HG02571 (cell line): ENCODE measurements at regions not wholly inside any gene's neighbourhood (a gene's known extent, or its start where the extent isn't known, plus 50 kb on each side); places are given as distances from the start of the nearest gene placed in this dataset.
"Not testable (repeated sequence)": the region's sequence is repeated elsewhere in the genome, so short reads cannot be mapped to it uniquely, and the experiment has no call there.

Source experiments
- ATAC-seq: cut with Tn5 transposase; IDR thresholded peaks from one replicate; pipeline ENCODE4 v1.9.1; 2021; ENCODE audit warnings: mild to moderate bottlenecking, moderate library complexity; ENCODE audit not compliant: unreplicated experiment

- no peak for ATAC-seq
These were observed 221.0 kb downstream of the NAF1 start for GRCh38 chr4:162945713-162946112.

DNA sequence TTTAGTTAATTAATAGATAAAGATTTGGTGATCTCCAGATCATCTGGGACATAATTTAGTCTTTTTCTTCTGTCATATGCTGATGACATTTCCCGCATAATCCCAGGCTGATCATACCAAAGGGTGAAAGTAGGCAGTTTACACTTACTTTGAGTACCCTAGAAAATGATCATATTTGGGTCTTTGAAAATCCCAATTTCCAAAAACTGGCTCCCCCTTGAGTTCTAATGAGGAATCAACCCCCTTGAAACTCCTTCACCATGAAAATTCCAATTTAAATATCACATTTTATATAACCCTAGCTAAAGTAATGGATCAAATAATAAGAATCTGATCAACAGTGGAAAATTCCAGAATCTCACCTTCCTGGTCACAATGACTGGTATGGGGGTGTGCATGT, 223.4 kb downstream of the NAF1 start:
- no peak for ATAC-seq

GRCh38 chr4:162938738-162939485, 227.8 kb downstream of the NAF1 start:
- no peak for ATAC-seq

DNA sequence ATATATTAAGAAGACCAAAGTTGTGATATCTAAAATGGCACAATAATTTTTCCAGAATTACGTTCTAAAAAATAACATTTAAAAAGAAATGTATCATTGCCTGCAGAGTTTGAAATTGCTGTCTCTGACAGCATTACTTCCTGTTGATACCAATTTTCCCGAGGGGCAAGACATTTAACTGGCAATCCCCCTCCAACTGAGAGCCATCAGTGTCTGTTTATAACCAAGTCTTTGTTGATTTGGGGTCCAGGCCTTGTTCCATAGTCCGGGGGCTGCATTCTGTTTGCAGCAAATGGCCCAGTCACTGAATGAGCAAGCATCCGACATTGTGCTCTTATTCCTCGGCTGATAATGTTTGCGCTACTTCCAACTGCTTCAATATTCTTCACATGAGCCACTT, 231.5 kb downstream of the NAF1 start:
- ATAC-seq = no peak

- no peak for ATAC-seq
These were observed 235.4 kb downstream of the NAF1 start for GRCh38 chr4:162931286-162931685.

DNA sequence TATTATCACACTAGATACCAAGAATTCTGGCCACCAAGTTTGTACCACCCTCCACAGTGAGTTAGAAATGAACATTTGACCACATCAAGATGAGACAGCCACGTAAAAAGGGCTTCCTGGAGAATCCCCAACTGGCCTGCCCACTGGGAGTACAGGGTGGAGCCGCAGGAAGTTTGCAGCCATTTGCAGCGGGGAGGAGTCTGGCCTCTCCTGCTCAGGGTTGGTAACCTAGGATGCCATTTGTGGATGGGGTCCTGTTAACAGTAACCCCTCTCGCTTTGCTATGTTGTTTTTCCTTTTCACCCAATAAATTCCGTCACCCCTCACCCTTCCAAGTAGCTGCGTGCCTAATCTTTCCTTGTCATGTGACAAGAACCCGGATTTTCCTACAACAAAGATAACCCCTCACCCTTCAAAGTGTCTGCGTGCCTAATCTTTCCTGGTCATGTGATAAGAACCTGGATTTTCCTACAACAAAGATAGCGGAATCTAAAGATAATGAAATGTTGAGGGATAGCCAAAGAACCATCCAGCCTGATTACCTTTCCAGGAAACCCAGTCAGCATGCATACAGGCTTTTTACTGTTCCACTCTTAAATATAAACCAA, 245.4 kb downstream of the NAF1 start:
- no peak for ATAC-seq

GRCh38 chr4:162920649-162921048, 246.0 kb downstream of the NAF1 start:
- ATAC-seq = no peak

GRCh38 chr4:162912482-162912881, 254.2 kb downstream of the NAF1 start:
- no peak for ATAC-seq

GRCh38 chr4:162911349-162911748, 255.3 kb downstream of the NAF1 start:
- no peak for ATAC-seq

GRCh38 chr4:162909952-162910351, 256.7 kb downstream of the NAF1 start:
- ATAC-seq = no peak

DNA sequence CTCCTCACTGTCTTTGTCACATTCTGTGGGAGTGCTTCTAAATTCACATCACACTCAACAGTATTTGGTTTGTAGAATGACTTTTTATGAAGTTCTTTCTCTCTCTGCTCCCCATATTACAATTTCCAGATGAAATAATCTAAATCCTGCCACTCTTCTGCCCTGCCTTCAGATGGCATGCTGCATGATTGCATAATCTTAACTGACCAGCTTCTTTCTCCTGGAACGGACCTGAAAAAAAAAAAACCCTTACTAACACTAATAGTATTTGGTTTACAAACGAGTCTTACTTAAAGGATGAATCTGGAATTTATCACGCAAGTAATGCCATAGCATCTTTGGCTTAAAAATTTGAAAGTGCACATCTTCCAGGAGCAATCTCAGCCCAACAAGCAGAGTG, 272.3 kb downstream of the NAF1 start:
- no peak for ATAC-seq

- peak; percentile 99 for ATAC-seq
These were observed 274.6 kb downstream of the NAF1 start for GRCh38 chr4:162891788-162892707.

DNA sequence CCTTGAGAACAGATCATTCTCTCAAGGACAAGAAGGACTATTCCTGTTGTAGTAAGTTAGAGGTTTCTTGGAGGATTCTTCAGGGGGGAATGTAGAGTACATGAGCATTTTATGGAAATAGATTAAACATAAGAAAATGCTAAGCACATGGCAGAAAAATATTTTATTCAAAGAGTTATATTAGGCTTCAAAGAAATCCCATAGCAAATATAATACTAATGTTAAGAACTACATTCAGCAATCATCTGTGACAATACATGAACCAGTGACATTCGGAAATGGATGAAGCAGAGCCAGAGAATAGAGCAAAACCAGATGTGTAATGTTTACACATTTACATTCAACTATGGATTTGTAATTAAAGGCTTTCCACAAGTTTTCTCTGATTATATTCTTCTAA, 288.6 kb downstream of the NAF1 start:
- no peak for ATAC-seq

DNA sequence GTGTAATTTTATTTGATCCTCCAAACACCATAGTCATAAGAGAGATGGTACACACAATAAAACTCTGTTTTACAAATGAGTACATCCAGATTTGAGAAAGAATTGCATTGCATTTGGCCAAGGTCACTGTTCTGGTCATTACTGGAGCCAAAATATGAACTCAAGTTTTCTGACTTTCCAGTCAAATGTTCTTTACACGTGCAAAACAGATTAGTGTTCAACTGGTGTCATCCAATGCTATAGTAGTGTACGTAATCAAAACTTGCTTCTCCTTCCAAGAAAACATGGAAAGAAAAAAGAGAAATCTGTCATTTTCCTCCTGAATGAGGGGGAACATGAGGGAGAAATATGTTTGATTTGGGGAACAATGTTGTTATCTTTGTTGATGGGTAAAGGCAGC, 291.9 kb downstream of the NAF1 start:
- ATAC-seq = no peak

DNA sequence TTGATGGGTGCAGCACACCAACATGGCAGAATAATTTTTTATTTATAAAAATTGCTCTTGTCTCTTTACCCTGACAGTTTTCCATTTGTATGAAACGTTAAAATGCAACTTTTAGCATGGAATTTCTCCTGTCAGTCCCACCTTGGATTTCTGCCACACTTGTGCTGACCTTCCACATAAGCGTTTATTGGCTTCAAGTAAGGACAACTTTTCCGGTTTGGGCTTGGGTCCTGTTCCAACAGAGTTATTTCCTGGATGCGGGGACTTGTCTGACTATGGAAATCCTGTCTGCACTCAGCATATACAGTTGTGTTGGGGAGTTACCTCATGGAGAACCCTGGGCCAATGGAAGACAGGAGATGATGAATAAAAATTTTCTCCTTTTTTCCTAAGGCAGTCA, 294.7 kb downstream of the NAF1 start:
- ATAC-seq = no peak

DNA sequence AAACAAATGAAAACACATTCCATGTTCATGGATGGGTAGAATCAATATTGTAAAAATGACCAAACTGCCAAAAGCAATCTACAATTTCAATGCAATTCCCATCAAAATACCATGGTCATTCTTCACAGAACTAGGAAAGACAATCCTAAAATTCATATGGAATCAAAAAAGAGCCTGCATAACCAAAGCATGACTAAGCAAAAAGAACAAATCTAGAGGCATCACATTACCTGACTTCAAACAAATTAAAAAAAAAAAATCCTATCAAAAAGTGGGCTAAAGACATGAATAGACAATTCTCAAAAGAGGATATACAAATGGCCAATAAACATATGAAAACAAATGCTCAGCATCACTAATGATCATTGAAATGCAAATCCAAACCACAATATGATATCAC, 297.5 kb downstream of the NAF1 start:
- ATAC-seq = no peak

GRCh38 chr4:162866565-162866964, 300.1 kb downstream of the NAF1 start:
- ATAC-seq = no peak

- no peak for ATAC-seq
These were observed 301.6 kb downstream of the NAF1 start for GRCh38 chr4:162865102-162865501.

DNA sequence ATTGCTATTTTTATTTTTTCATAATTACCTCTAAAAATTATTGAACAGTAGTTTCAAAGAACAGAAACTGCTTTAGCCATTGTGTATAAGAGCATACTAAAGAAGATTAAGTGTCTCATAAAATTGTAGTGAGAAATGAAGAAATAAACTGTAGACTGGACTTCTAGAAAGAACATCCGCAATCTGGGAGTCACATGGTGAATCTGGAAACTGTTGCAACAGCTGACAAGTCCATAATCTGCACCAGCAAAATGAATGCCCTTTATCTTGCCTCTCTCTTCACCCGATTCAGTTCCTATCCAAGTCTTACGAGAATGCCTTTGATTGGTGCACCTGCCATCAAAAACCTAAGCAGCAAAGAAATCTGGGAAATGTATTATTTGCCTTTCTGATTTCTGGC, 312.9 kb downstream of the NAF1 start:
- no peak for ATAC-seq

DNA sequence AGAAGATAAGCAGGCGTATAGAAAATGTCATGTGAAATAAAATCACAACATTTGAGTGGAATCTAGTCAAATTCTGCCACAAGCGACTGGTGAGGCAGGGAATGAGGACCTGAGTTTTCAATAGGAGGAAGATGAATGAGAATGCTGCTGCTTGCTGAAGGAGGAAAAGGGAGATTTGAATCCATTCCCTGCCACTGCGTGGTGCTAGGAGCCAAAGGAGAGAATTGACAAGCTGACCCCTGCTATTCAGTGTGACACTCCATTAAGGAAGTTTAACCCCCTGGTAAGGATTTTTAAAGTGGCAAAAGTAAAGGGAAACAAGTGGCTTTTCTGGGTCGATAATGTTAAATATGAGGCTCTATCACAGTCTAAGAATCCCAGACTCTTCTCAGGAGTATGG, 314.0 kb downstream of the NAF1 start:
- ATAC-seq = no peak

DNA sequence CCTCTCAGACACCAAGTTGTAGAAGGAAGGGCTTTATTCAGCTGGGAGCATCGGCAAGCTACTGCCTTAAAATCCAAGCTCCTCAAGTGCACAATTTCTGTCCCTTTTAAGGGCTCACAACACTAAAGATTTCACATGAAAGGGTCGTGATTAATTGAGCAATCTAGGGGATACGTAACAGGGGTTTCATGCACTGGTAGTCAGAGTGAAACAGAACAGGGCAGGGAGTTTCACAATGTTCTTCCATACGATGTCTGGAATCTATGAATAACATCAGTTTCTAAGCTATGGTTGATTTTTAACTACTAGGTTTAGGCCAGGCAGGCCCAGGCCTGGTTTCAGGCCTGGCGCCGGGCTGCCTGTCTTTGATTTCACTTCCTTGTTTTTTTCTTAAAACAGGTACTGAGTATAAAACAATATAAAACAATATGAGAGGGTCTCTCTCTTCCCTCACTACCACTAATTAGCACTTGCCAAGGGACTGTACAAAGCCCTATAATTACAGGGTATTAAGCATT, 315.4 kb downstream of the NAF1 start:
- ATAC-seq = not testable (repeated sequence)

- ATAC-seq = no peak
These were observed 316.8 kb downstream of the NAF1 start for GRCh38 chr4:162849937-162850336.
